Osteoblast (primary cell): ENCODE measurements at regions not wholly inside any gene's neighbourhood (a gene's known extent, or its start where the extent isn't known, plus 50 kb on each side); places are given as distances from the start of the nearest gene placed in this dataset.

Experiments used
- DNase-seq: peaks from one replicate; pipeline ENCODE4 v3.0.0; 2011; ENCODE audit warnings: low spot score, mixed read lengths; ENCODE audit not compliant: insufficient read length; ENCODE audit errors: missing footprints
- H2AFZ ChIP-seq: 2 replicates; pipeline ENCODE4 v1.6.0; 2011; ENCODE audit warnings: mild to moderate bottlenecking, low read length
- H3K27ac ChIP-seq: 2 replicates; pipeline ENCODE4 v1.5.1; 2011; ENCODE audit warnings: mild to moderate bottlenecking, low read depth, low read length, moderate library complexity
- H3K27me3 ChIP-seq: 2 replicates; pipeline ENCODE4 v1.6.0; 2012; ENCODE audit warnings: mild to moderate bottlenecking, control low read depth, inconsistent platforms, low read length, moderate library complexity; ENCODE audit not compliant: insufficient read depth
- H3K36me3 ChIP-seq: 2 replicates; pipeline ENCODE4 v1.5.1; 2011; ENCODE audit warnings: mild to moderate bottlenecking, low read length, control low read depth, moderate library complexity; ENCODE audit not compliant: insufficient read depth
- H3K4me1 ChIP-seq: 2 replicates; pipeline ENCODE4 v1.5.1; 2011; ENCODE audit warnings: mild to moderate bottlenecking, low read length, control low read depth, moderate library complexity; ENCODE audit not compliant: insufficient read depth
- H3K4me2 ChIP-seq: 2 replicates; pipeline ENCODE4 v1.6.0; 2011; ENCODE audit warnings: mild to moderate bottlenecking, low read length; ENCODE audit not compliant: insufficient read depth
- H3K4me3 ChIP-seq: fragments of 200-600 bp; sonication (generic); 3 replicates; pipeline ENCODE4 v1.5.1; 2012; ENCODE audit warnings: mild to moderate bottlenecking, low read length, inconsistent platforms; ENCODE audit not compliant: insufficient read depth
- H3K79me2 ChIP-seq: 2 replicates; pipeline ENCODE4 v1.6.0; 2012; ENCODE audit warnings: mild to moderate bottlenecking, low read length, control low read depth, inconsistent platforms; ENCODE audit not compliant: insufficient read depth
- H3K9me3 ChIP-seq: 2 replicates; pipeline ENCODE4 v1.5.1; 2011; ENCODE audit warnings: low read depth, low read length, control low read depth
- H4K20me1 ChIP-seq: 2 replicates; pipeline ENCODE4 v1.6.0; 2012; ENCODE audit warnings: mild to moderate bottlenecking, low read length, control low read depth; ENCODE audit not compliant: insufficient read depth
- CTCF ChIP-seq: IDR thresholded peaks from 2 replicates; pipeline ENCODE4 v1.5.1; 2011; ENCODE audit warnings: mild to moderate bottlenecking, low read depth, low read length, moderate library complexity; ENCODE audit errors: extremely low read depth

DNA sequence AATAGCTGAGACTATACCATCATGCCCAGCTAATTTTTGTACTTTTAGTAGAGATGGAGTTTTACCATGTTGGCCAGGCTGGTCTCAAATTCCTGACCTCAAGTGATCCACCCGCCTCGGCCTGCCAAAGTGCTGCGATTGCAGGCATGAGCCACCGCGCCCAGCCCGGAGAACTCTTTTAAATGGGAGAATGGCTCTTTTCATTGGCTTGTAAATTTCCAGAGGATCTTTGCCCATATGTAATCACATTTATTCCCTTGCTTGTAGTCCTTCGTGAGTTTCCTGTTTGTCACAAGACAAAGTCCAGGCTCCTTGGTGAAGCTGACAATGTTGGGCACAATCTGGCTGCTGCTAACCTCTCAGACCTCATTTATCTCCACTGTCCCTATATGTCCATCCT is 135.1 kb downstream of the CEP57L1 start:
- Histone ChIP-seq H3K27ac (no peak overlapping the region), H3K4me3 (no peak overlapping the region), H3K9me3 (no peaks in the 10 kb centered on the region), H4K20me1 (no peaks in the 10 kb centered on the region), H2AFZ (no peak overlapping the region), H3K79me2 (no peaks in the 10 kb centered on the region), H3K27me3 (no peaks in the 10 kb centered on the region), H3K4me1 (no peaks in the 10 kb centered on the region), H3K4me2 (no peak overlapping the region), H3K36me3 (no peaks in the 10 kb centered on the region)
- TF ChIP-seq CTCF: no peak
- DNase-seq: no peak

GRCh38 chr6:109229536-109229935 is 134.2 kb downstream of the CEP57L1 start:
- Histone ChIP-seq H2AFZ (no peak overlapping the region), H3K9me3 (no peaks in the 10 kb centered on the region), H3K4me3 (no peak overlapping the region), H3K27ac (no peak overlapping the region), H3K36me3 (no peaks in the 10 kb centered on the region), H4K20me1 (no peaks in the 10 kb centered on the region), H3K27me3 (no peaks in the 10 kb centered on the region), H3K4me2 (no peak overlapping the region), H3K79me2 (no peaks in the 10 kb centered on the region), H3K4me1 (no peaks in the 10 kb centered on the region)
- DNase-seq: peak; percentile 48
- TF ChIP-seq CTCF: no peak

GRCh38 chr6:109227646-109228045 is 132.3 kb downstream of the CEP57L1 start:
- H3K4me2 ChIP-seq: no peak overlapping the region
- no peaks in the 10 kb centered on the region for H4K20me1 ChIP-seq
- H2AFZ ChIP-seq: no peak overlapping the region
- H3K9me3 ChIP-seq: no peaks in the 10 kb centered on the region
- no peak overlapping the region for H3K27ac ChIP-seq
- no peaks in the 10 kb centered on the region for H3K36me3 ChIP-seq
- TF ChIP-seq CTCF: no peak
- no peaks in the 10 kb centered on the region for H3K79me2 ChIP-seq
- peaks cover 6% of the 10 kb centered on the region for H3K27me3 ChIP-seq
- H3K4me1 ChIP-seq: no peaks in the 10 kb centered on the region
- no peak overlapping the region for H3K4me3 ChIP-seq
- no peak for DNase-seq

DNA sequence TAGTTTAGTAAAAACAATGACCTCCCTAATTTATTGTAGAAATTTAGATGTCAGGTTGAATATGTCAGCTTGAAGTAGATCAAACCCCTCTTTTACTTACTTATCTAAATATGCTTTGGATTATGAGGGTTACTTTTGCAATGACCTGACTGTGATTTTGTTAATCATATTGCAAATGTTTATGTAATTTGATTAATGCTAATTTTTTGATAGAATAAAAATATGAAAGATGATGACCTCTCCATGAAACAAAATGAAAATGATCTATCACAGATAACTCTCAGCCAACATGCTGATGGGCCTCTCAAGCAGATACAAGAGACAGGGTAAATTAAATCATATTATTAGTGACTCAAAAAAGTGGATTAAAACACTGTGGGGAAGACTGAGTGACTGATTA is 131.0 kb downstream of the CEP57L1 start:
- Histone ChIP-seq H2AFZ (no peak overlapping the region), H3K4me3 (no peak overlapping the region), H3K27ac (no peak overlapping the region), H3K36me3 (no peaks in the 10 kb centered on the region), H3K27me3 (peaks cover 6% of the 10 kb centered on the region), H4K20me1 (no peaks in the 10 kb centered on the region), H3K79me2 (no peaks in the 10 kb centered on the region), H3K4me2 (no peak overlapping the region), H3K4me1 (no peaks in the 10 kb centered on the region), H3K9me3 (no peaks in the 10 kb centered on the region)
- no peak for DNase-seq
- no peak for TF ChIP-seq CTCF
